GM19043 (cell line): ENCODE measurements at regions not wholly inside any gene's neighbourhood (a gene's known extent, or its start where the extent isn't known, plus 50 kb on each side); places are given as distances from the start of the nearest gene placed in this dataset.

Experiments
- ATAC-seq: cut with Tn5 transposase; IDR thresholded peaks from one replicate; pipeline ENCODE4 v1.9.1; 2021; ENCODE audit warnings: low read depth; ENCODE audit not compliant: unreplicated experiment

DNA sequence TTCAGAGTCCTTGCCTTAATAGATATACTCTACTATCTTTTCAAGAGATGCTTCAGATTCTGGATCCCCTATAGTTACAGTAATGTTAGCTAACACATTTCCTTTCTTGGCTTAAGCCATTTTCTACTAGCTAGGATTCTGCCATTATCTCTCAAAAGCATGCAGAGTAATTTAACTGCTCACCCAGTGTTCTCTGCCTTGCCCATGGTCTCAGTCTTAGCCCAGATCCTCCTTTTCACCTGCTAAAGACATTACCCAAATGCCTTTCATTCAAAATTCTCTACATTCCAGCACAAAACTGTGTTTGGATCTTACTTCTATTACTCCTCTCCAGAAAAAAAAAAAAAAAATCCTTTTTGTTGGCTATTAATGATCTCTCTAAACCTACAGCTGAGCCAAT, 474.2 kb upstream of the LRRTM1 start:
- no peak for ATAC-seq

DNA sequence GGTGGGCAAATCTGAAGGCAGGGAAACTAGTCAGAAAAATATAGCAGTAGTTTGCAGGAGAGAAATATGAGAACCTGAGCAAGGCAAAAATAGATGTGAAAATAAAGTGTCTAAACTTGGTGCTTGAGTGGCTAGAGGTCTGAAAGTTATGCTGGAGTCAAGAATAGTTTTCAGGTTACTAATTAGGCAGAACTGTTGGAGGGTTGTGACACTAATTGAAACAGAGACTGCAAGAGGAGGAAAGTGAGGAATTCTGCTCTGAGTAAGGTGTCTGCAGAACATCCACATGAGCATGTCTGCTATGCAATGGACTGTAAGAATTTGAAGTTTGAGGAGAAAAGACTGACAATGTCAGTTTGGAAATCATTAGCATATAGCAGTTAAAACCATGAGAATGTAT, 444.0 kb upstream of the LRRTM1 start:
- ATAC-seq = no peak

DNA sequence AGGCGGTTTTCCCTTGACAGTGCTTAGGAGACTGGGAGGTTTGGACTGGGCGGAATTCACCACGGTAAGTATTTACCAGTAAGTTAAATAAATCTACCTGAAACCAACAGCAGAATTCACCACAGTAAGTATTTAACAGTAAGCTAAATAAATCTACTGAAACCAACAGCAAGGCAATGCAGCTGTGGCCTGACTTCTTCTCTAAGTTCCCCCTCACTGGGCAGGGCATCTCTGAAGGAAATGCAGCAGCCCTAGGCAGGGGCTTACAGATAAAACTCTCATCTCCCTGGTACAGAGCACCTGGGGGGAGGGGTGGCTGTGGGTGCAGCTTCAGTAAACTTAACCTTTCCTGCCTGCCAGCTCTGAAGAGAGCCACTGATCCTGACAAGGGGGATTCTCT, 432.5 kb upstream of the LRRTM1 start:
- ATAC-seq = no peak

DNA sequence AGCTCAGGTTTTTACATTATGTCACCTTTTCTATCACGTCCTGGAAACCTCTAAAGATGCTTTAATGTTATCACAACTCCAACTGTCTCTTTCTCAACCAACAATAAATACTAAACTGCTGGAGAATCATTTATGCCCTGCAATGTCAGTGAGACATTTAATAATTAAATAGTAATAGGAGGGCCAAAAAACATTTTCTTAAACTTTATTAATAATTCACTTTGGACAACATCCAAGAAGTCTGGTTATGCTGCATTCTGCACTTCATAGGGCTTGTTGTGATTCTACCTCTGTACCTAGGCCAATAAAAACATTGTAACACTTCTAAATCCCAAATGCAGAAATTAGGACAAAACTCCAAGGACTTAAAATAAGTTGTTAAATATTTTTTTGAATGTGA, 420.4 kb upstream of the LRRTM1 start:
- no peak for ATAC-seq

DNA sequence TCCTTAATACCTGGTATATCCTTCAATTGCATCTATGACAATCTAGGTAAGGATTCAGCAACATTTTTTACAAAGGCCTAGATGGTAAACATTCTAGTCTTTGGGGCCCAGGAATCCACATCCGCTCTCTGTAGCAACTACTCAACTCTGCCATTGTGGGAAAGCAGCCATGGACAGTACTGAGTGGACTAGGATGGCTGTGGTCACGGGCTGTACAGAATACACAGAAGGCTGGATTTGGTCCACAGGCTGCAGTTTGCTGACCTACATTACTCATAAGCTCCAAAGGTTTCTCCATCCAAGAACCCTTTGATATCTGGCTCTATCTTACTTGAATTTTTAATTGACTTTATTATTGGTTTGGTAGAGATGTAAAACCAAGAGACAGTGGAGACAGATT, 418.3 kb upstream of the LRRTM1 start:
- no peak for ATAC-seq

DNA sequence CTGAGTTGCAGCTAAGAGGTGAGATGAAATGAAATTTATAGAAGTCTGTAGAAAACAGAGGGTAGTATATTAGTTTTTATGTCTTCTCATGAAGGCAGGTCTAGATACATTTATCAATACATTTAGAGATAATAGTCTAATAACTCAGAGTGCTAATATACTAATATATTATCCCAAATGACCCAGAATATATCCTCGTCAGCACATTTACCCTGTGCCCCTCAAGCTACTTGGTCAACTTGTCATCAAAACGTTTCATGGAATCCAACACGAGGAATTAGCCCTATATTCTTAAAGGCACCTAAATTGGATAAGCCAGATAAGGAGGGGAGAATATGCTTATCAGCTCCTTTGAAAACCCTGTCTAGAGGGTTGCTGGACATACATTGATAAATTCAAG, 415.1 kb upstream of the LRRTM1 start:
- no peak for ATAC-seq

DNA sequence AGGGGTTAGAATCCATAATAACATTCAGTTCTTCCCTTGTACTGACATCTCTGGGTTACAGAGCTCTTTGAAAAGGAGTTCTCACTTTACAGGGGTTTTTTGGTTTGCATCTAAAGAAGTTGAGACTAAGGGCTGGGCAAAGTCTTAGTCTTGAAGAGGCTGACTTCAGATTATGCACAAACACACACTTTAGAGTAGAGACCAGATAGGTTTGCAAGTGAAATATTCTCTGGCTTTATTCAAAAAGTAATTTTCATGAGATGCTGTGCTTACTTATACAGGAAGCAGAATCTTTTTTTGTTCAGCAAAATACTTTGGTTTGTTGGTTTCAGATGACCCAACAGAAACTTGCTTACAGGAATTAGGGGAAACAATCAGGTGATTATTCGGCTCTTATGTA, 410.9 kb upstream of the LRRTM1 start:
- no peak for ATAC-seq

DNA sequence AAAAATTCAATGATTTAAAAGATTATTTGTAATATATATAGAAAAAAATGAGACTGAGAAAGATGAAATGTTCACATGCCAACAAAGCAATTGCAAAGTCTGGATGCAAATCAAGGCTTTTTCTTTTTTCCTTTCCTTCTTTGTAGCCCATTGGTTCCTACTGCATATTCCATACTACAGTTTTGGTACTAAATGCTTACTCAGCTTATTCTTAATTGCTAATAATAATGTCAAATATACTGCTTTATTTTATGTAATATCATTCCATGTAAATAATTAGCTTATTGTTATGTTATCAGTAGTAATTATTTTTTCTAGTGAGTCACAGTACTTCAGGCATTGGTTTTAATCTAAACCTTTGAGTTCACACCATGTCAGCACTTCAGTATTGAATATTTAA, 407.4 kb upstream of the LRRTM1 start:
- no peak for ATAC-seq

DNA sequence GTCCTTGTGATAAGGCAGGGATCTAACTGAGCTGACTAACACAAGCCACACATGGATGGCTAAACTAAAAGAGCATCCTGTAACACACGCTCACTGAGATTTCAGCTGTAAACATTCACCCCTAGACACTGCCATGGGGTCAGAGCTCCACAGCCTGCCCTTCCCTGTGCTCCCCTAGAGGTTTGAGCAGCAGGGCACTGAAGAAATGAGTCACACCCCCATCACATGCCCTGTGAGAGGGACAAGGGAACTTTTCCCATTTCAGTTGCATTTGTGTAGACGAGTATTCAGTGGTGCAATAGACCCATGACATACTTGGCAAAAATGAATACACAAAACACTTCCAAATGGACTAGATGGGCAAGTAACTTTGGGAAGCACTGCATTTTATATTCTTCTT, 402.4 kb upstream of the LRRTM1 start:
- ATAC-seq = no peak

DNA sequence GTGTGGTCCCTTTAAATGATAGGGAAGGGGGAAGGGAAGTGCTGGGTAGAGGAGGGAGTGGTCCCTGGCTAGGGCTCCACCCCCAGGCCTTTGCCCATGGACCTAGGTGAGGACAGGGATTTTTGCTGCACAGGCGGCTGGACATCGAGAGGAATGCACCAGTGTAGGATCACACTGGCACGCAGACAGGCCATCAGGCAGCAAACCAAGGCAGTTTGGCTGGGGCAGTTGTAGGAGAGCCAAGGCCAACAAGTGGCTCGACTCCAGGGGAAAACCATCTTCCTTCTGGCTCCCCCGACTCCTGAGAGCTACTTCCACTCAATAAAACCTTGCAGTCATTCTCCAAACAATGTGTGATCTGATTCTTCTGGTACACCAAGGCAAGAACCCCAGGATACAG, 402.0 kb upstream of the LRRTM1 start:
- no peak for ATAC-seq

DNA sequence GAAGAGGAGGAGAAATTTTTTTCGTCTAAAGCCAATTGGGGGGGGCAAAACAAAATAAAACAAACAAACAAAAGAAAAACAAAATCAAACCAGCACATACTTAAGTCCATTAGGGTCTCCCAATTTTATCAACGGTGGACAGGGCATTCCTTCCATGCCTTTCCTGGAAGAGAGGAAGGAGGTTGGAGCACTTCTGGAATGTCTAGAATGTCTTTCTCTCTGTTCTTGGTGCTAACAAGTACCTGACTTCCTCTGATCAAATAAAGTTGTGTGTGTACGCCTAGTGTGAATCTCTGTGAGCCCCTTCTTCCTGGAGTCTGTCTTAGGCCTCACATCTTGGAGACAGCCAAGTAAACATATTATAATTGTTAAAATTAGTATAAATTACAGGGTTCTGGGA, 399.0 kb upstream of the LRRTM1 start:
- ATAC-seq = no peak

DNA sequence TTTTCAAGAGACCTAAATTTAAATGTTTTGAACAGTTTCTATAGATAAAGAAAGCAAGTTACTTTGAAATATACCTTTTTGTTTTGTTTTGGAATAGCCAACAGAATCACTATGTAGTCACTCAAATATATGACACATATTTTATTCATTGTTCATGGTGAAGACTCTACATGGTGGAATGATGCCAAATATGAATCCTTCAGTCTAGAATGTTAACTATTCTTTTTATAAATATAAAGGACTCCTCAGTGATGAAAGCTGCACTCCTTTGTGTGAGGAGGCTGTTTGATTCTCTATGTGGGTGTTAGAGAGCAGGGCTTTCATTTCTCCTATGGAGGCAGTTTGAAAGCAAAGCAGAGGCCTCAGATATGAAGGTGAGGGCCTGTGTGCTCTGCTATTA, 396.4 kb upstream of the LRRTM1 start:
- no peak for ATAC-seq
